Neuronal stem cell (in vitro differentiated cells): ENCODE measurements at regions not wholly inside any gene's neighbourhood (a gene's known extent, or its start where the extent isn't known, plus 50 kb on each side); places are given as distances from the start of the nearest gene placed in this dataset.

Experiments used
- DNase-seq: peaks from one replicate; pipeline ENCODE4 v3.0.0-alpha.2; 2013; ENCODE audit warnings: low spot score
- H2AFZ ChIP-seq: one replicate; pipeline ENCODE4 v1.6.1; 2013; ENCODE audit warnings: mild to moderate bottlenecking, low read length, inconsistent platforms
- H2AK5ac ChIP-seq: 2 replicates; pipeline ENCODE4 v1.6.1; 2013; ENCODE audit warnings: low read depth, mild to moderate bottlenecking, inconsistent platforms, low read length, moderate library complexity, mixed read lengths
- H2BK120ac ChIP-seq: 2 replicates; pipeline ENCODE4 v1.6.1; 2013; ENCODE audit warnings: low read depth, mild to moderate bottlenecking, inconsistent platforms, low read length, moderate library complexity, mixed read lengths
- H2BK12ac ChIP-seq: one replicate; pipeline ENCODE4 v1.6.1; 2013; ENCODE audit warnings: low read length, inconsistent platforms
- H2BK15ac ChIP-seq: 2 replicates; pipeline ENCODE4 v1.6.1; 2013; ENCODE audit warnings: mild to moderate bottlenecking, low read length, inconsistent platforms, mixed read lengths
- H2BK5ac ChIP-seq: one replicate; pipeline ENCODE4 v1.6.1; 2013; ENCODE audit warnings: inconsistent platforms, mild to moderate bottlenecking, low read length, moderate library complexity
- H3K14ac ChIP-seq: one replicate; pipeline ENCODE4 v1.6.1; 2013; ENCODE audit warnings: low read length, inconsistent platforms
- H3K18ac ChIP-seq: 2 replicates; pipeline ENCODE4 v1.6.1; 2013; ENCODE audit warnings: low read length, inconsistent platforms
- H3K23ac ChIP-seq: 2 replicates; pipeline ENCODE4 v1.6.1; 2013; ENCODE audit warnings: low read depth, mild to moderate bottlenecking, mixed read lengths, low read length, inconsistent platforms; ENCODE audit not compliant: poor library complexity
- H3K27ac ChIP-seq: replicated peaks from 3 replicates; pipeline ENCODE4 v1.5.1; 2013; ENCODE audit warnings: low read length, inconsistent platforms
- H3K27me3 ChIP-seq, 3 experiments: 2 replicates each; pipeline ENCODE4 v1.6.1; 2013; ENCODE audit warnings: low read length in 3 of 3, mild to moderate bottlenecking in 2 of 3, inconsistent platforms in 1 of 3, low read depth in 1 of 3, mixed read lengths in 1 of 3, moderate library complexity in 1 of 3; ENCODE audit not compliant: control insufficient read depth in 3 of 3, insufficient read depth in 3 of 3
- H3K36me3 ChIP-seq, 2 donors: replicated peaks in 1 of 2; 2 replicates each; pipeline ENCODE4 v1.6.1; 2013; ENCODE audit warnings: low read length in 2 of 2; ENCODE audit not compliant: control insufficient read depth in 2 of 2, insufficient read depth in 2 of 2
- H3K4ac ChIP-seq: 2 replicates; pipeline ENCODE4 v1.6.1; 2013; ENCODE audit warnings: inconsistent platforms, mild to moderate bottlenecking, low read length, moderate library complexity
- H3K4me1 ChIP-seq, 2 donors: 1 replicate in 1 of 2; 2 replicates in 1 of 2; pipeline ENCODE4 v1.6.1; 2013; ENCODE audit warnings: low read length in 2 of 2, low read depth in 1 of 2; ENCODE audit not compliant: control insufficient read depth in 2 of 2, insufficient read depth in 1 of 2
- H3K4me2 ChIP-seq: one replicate; pipeline ENCODE4 v1.6.1; 2013; ENCODE audit warnings: mild to moderate bottlenecking, low read length, inconsistent platforms; ENCODE audit not compliant: insufficient read depth, poor library complexity, severe bottlenecking
- H3K4me3 ChIP-seq, 2 donors: 2 replicates each; pipeline ENCODE4 v1.5.1; 2013; ENCODE audit warnings: low read length in 2 of 2, mild to moderate bottlenecking in 2 of 2, inconsistent platforms in 1 of 2, moderate library complexity in 1 of 2
- H3K79me1 ChIP-seq: one replicate; pipeline ENCODE4 v1.6.1; 2013; ENCODE audit warnings: low read depth, mild to moderate bottlenecking, inconsistent platforms, low read length, moderate library complexity
- H3K9ac ChIP-seq: one replicate; pipeline ENCODE4 v1.6.1; 2013; ENCODE audit warnings: mild to moderate bottlenecking, low read depth, low read length, inconsistent platforms; ENCODE audit not compliant: poor library complexity
- H3K9me3 ChIP-seq, 2 donors: replicated peaks in 1 of 2; 2 replicates each; pipeline versions ENCODE3 to v1.6.1; 2013; ENCODE audit warnings: low read length in 2 of 2, mild to moderate bottlenecking in 2 of 2, inconsistent platforms in 1 of 2, low read depth in 1 of 2, mixed read lengths in 1 of 2, moderate library complexity in 1 of 2; ENCODE audit not compliant: control insufficient read depth in 2 of 2, insufficient read depth in 1 of 2
- H4K8ac ChIP-seq: one replicate; pipeline ENCODE4 v1.6.1; 2013; ENCODE audit warnings: low read depth, mild to moderate bottlenecking, inconsistent platforms, low read length, moderate library complexity
- H4K91ac ChIP-seq: one replicate; pipeline ENCODE4 v1.6.1; 2013; ENCODE audit warnings: low read length, low read depth, mild to moderate bottlenecking, inconsistent platforms; ENCODE audit not compliant: poor library complexity
- WGBS, 2 donors: extraction: QIAGEN DNeasy Blood & Tissue Kit; methylation state at CpG; one replicate each; pipeline ENCODE4 v1.1.7; 2013; ENCODE audit warnings: missing lambda C conversion rate in 2 of 2, mixed read lengths in 1 of 2; ENCODE audit not compliant: insufficient read length in 2 of 2, insufficient replicate concordance in 1 of 2; ENCODE audit errors: extremely low coverage in 2 of 2; 5-methylcytosine and 5-hydroxymethylcytosine counted together

DNA sequence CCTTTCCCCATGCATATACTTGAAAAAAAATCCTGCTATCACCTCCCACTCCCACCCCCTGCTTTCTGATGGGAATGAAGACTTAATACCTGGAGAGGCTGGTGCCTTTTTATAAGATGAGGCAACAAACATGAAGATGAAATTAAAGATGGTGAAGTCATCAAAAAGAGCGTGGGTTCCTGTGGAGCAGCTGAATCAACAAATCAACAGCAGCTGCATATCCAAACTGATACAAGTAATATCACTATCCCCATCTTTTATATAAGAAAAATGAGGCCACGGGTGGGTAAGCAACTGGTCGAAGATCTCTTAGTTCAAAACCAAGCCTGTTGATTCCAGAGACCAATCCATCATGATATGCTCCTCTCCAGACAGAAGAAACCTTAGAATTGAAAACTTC lies 268.5 kb downstream of the ENC1 start:
- Histone ChIP-seq H3K14ac (no peak overlapping the region), H3K18ac (no peak overlapping the region), H2BK5ac (no peak overlapping the region), H3K4ac (no peak overlapping the region), H2AFZ (no peak overlapping the region), H3K4me3 (no peak overlapping the region), H3K4me1 (peaks cover 5 to 7% of the 10 kb centered on the region in 2 donors), H2BK15ac (no peak overlapping the region), H3K9ac (no peak overlapping the region), H3K4me2 (no peak overlapping the region), H3K36me3 (no peaks in the 10 kb centered on the region), H3K27ac (no peak overlapping the region), H2AK5ac (no peak overlapping the region), H4K91ac (no peak overlapping the region), H3K79me1 (no peaks in the 10 kb centered on the region), H2BK120ac (no peak overlapping the region), H3K23ac (no peak overlapping the region), H4K8ac (no peak overlapping the region), H3K27me3 (peaks cover 0 to 8% (median 0%) of the 10 kb centered on the region in 3 experiments), H2BK12ac (no peak overlapping the region), H3K9me3 (no peaks in the 10 kb centered on the region)
- DNase-seq = no peak
- no CpG with 5 or more reads among the region's 3 CpGs for WGBS, 2 donors

DNA sequence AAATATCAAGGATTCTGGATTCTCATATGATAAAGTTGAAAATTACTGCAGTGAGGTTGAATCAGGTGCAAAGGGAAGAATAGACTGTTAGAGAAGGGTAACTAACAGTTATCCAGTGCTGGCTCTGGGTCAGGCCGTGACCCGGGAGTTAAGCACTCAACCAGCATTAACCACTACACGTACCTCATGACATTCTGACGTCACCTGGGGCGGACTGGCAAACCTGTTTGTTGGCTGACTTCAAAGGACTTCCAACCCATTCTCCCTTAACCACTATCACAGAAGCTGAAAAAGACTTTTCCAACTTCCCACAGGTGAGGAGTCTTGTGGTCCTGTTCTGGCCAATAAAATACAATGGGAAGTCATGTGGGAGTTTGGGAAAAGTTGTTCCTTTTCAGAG lies 268.9 kb downstream of the ENC1 start:
- Histone ChIP-seq H3K18ac (no peak overlapping the region), H4K91ac (no peak overlapping the region), H3K9ac (no peak overlapping the region), H2AK5ac (no peak overlapping the region), H3K4me3 (no peak overlapping the region), H3K23ac (no peak overlapping the region), H2BK15ac (no peak overlapping the region), H4K8ac (no peak overlapping the region), H2BK12ac (no peak overlapping the region), H2BK120ac (no peak overlapping the region), H2AFZ (no peak overlapping the region), H2BK5ac (no peak overlapping the region), H3K14ac (no peak overlapping the region), H3K4me2 (no peak overlapping the region), H3K4ac (no peak overlapping the region), H3K27me3 (peaks cover 0 to 8% (median 0%) of the 10 kb centered on the region in 3 experiments), H3K9me3 (no peaks in the 10 kb centered on the region), H3K36me3 (no peaks in the 10 kb centered on the region), H3K27ac (no peak overlapping the region), H3K4me1 (peaks cover 5 to 7% of the 10 kb centered on the region in 2 donors), H3K79me1 (no peaks in the 10 kb centered on the region)
- DNase-seq = no peak
- WGBS, 2 donors = no CpG with 5 or more reads among the region's 5 CpGs

DNA sequence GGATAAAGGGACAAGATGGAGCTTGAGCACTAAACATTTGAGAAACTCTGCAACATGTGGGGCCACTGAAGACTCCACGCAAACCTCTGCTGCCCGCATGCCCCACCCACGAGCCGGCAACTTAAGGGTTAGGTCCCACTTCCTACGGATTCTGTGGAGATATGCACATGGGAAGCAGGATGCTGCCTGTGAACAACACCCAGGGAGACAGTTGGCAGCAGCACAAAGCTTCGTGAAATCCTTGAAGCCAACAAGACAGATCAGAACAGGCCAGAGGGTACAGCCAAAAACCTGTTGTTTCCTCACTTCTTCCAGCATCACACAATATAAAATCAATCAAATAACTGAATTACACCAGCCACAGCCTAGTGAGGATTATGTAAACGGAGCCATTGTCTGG lies 270.4 kb downstream of the ENC1 start:
- no CpG with 5 or more reads among the region's 7 CpGs for WGBS, 2 donors
- H3K4me3 ChIP-seq = no peak overlapping the region

DNA sequence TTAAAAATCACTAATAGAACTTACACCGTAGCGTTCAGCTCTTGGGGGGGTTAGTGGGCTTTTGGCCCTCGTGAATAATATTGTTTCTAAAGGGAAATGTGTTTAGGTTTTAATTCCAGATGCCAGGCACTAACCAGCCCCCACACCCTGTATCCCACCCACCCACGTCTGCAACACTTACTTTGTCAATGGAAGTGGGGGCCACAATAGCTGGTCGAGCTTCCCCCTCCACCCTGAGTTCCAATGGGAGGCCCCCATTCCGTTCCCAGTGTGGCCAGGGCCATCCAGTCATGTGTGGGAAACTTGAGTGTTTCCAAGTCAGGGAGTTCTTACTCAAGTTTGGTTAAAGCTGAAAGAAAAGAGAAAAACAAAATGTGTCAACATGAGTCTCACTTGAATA lies 271.4 kb downstream of the ENC1 start:
- no CpG with 5 or more reads among the region's 6 CpGs for WGBS, 2 donors
- Histone ChIP-seq H3K9ac (no peak overlapping the region), H3K36me3 (no peaks in the 10 kb centered on the region), H4K8ac (no peak overlapping the region), H2BK12ac (no peak overlapping the region), H3K4me3 (no peak overlapping the region), H3K4ac (no peak overlapping the region), H4K91ac (no peak overlapping the region), H3K27me3 (peaks cover 0 to 3% (median 0%) of the 10 kb centered on the region in 3 experiments), H2BK5ac (no peak overlapping the region), H2AFZ (no peak overlapping the region), H2AK5ac (no peak overlapping the region), H3K79me1 (no peaks in the 10 kb centered on the region), H3K9me3 (no peaks in the 10 kb centered on the region), H2BK120ac (no peak overlapping the region), H3K27ac (no peak overlapping the region), H3K4me2 (no peak overlapping the region), H3K23ac (no peak overlapping the region), H3K18ac (no peak overlapping the region), H2BK15ac (no peak overlapping the region), H3K14ac (no peak overlapping the region), H3K4me1 (peaks cover 5 to 7% of the 10 kb centered on the region in 2 donors)
- DNase-seq = no peak

More for the DNA sequence above, 270.4 kb downstream of the ENC1 start:
- Histone ChIP-seq H3K14ac (no peak overlapping the region), H4K8ac (no peak overlapping the region), H3K9me3 (no peaks in the 10 kb centered on the region), H3K4me2 (no peak overlapping the region), H2AFZ (no peak overlapping the region), H3K36me3 (no peaks in the 10 kb centered on the region), H2BK15ac (no peak overlapping the region), H3K4ac (no peak overlapping the region), H3K9ac (no peak overlapping the region), H3K27ac (no peak overlapping the region), H2AK5ac (no peak overlapping the region), H3K18ac (no peak overlapping the region), H3K23ac (no peak overlapping the region), H3K4me1 (peaks cover 5 to 7% of the 10 kb centered on the region in 2 donors), H2BK120ac (no peak overlapping the region), H2BK12ac (no peak overlapping the region), H2BK5ac (no peak overlapping the region), H3K27me3 (peaks cover 0 to 8% (median 0%) of the 10 kb centered on the region in 3 experiments), H3K79me1 (no peaks in the 10 kb centered on the region), H4K91ac (no peak overlapping the region)
- DNase-seq = no peak
